Stimulated activated CD4-positive, alpha-beta T cell treated with anti-CD3 and anti-CD28 coated beads, Interleukin-12 subunit alpha, Interleukin-12 subunit beta, amount 100 ng/mL, for 24 hours (primary cell): ENCODE measurements at regions not wholly inside any gene's neighbourhood (a gene's known extent, or its start where the extent isn't known, plus 50 kb on each side); places are given as distances from the start of the nearest gene placed in this dataset.

Source experiments
- DNase-seq, 2 experiments: peaks; one replicate each; pipeline ENCODE4 v3.0.0-alpha.2; 2020; ENCODE audit warnings: low read depth in 2 of 2

- DNase-seq, result no peak
Observed at GRCh38 chr2:8086357-8086756, 595.5 kb upstream of the ID2 start.

- DNase-seq, result no peak
Observed at GRCh38 chr2:8086796-8087479, 594.9 kb upstream of the ID2 start.

GRCh38 chr2:8087480-8087840 is 594.4 kb upstream of the ID2 start:
- no peak for DNase-seq

GRCh38 chr2:8088810-8089209 is 593.0 kb upstream of the ID2 start:
- DNase-seq, result no peak

- DNase-seq, result no peak
Observed at GRCh38 chr2:8089596-8089995, 592.3 kb upstream of the ID2 start.

DNA sequence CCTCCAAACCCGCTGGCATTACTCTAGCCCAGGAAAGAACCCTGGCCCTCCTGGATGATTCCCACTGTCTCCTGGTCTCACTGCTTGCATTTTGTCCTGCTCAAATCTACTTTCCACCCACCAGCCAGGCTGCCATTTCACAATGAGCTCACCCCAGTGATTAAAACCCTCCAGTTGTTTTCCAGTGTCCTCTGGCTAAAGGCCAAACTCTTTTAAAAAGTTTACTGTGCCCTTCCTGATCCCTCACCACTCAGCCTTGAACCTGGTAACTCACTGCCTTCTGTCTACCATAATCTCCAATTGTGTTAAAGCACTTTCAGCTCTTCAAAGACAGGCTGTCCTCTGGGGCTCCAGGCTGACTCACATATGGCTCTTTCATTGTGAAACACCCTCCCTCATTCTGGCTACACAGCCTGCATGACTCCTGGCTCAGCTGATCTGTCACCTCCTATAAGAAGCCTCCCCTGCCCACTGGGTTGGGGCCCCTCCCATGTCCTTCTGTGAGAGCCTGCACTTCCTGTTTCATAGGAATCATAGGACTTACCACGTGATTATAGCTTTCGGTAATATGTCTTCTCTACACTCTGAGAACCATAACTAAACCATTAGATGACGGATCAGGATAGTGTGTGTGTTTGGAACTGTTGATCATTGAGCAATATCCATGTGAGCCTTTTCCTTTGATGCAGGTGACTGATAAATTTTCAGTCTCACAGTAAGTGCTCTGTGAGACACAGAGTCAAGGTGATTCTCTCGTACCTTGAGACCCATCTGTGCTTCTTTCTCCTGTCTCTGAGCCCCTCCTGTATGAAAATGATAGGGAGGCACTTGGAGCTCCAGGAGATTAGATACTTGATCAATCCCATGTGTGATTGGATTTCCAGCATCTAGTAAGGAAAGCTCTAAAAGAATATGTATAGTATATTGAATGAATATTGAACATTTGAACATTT is 590.8 kb upstream of the ID2 start:
- peak; percentile 45 to 49 for DNase-seq

DNA sequence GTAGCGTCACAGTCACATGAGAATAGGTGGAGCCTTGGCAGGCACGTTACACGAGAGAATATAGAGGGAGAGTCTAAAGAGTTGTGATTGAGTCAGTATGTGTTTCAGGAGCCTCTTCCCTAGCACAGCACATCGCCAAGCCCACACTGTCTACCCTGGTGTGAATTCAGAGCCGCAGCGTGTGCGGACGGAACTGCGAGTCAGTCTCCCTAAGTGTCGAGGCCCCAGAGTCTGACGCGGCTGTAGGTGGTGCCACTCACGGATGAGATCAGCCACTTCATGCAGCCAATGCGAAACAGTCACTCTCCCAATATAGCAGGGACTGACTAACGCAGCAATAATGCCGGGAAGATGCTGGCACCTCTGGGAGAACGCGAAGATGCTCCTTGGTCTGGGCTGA is 587.3 kb upstream of the ID2 start:
- no peak for DNase-seq

DNA sequence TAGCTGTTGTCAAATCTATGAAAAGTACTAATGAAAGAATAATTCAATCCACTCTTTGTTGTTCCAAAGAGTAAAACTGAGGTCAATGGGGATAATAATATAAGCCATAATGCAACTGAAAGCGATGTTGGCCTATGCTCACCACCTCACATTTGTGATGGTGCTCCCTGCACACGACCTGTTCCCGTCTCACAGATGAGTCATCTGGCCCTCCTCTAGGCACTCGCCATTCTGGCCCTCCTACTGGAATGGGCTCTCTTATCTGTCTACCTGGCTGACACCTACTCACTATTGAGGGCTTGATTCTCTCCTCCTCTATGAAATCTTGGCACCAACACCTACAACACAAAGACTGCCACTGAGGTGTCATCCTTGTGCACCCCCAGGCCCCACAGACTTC is 585.9 kb upstream of the ID2 start:
- no peak for DNase-seq

- DNase-seq, result no peak
Observed at GRCh38 chr2:8096484-8096883, 585.4 kb upstream of the ID2 start.

DNA sequence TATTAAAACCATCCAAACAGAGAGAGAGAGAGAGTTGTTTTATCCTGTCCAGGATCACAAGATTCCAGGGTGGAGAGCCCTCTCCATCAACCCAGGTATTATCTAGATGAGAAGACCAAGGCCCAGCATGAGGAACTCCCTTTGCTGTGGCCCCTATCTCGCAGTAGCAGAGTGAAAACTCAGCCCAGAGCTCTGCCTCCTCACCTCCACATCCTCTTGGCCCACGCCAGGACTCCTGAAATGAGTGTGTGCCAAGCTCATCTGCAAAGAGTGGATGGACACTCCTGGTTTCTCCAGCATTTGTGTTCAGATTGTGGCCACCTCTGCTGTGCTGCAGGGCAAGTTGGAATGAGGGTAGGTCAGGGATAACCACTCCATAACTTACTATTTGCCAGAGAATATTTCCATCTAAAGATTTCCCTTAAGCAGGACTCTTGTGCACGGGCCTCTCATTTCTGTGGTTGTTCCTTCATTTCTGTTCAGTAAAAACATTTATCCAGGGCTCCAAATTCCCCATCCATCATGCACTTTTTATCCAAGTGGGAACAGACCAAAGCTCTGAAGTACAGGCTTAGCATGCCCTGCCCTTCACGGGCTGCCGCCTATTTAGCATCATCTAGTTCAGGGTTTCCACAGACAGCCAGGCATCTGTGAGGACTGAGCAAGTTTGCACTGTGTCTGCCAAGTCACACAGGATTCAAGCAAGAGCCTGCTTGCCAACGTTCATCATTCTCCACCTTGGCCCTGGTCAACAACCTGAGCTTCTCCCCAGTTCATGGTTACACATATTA is 583.2 kb upstream of the ID2 start:
- DNase-seq, result no peak

DNA sequence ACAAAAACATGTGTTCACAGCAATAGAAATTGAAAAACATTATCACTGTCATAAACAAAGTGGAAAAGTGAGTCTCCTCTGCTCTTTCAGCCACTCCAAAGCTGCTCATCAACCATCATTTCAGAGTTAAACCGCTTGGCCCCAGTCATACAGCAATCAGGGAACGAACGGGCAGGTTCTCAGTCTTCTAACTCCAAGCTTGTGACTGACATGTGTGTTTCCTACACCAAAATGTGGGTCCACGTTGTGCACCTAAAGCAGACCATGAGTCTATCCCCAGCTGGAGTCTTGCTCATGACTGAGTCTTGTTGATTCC is 582.6 kb upstream of the ID2 start:
- no peak for DNase-seq

DNA sequence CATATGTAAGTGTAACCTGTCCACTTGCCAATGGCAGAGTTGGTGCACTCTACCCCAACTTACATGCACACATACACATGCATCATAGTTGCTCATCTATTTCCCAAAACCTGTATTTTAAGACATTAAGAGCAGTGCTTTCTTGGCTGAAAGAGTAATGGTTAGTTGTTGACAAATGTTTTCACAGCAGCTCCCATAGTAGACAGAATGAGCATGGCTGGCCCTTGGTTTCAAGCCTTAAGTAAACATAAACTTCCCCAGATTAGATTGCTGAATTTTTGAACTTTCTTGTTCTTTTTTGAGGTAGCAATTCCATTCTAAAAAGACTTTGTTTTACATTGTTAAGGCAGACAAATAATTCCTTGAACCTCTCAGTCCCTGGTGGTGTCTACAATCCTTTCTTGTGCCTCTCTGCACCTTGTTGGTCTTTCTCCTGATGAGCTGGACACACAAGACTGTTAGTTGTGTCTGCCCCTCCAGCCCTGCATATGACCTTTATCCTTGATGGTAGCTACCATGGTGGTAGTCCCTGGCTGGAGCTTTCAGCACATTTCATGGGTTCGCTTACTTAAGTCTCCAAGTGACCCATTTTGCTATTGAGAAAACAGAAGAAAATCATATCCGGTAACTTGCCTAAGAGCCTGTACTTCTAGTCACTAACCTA is 580.1 kb upstream of the ID2 start:
- DNase-seq, result no peak

DNA sequence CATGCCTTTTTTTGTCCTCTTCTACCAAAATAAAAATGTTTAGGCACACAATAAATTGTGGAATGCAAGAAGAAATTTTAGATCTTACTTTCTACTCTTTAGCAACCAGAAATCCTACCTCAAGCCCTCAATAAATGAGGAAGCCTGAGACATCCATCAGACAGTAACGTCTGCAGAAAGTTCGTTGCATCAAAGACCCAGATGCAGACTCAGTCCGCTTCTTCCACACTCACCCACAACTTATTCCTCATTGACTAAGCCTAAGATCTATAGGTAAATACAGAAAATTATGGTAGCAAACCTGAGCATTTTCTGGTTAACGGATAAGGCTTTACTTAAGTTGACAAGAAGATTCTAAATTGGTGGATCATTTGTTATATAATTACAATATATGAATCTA is 579.4 kb upstream of the ID2 start:
- no peak for DNase-seq

- DNase-seq, result no peak
Observed at GRCh38 chr2:8103085-8103708, 578.7 kb upstream of the ID2 start.

- DNase-seq, result no peak
Observed at GRCh38 chr2:8107150-8107549, 574.7 kb upstream of the ID2 start.

DNA sequence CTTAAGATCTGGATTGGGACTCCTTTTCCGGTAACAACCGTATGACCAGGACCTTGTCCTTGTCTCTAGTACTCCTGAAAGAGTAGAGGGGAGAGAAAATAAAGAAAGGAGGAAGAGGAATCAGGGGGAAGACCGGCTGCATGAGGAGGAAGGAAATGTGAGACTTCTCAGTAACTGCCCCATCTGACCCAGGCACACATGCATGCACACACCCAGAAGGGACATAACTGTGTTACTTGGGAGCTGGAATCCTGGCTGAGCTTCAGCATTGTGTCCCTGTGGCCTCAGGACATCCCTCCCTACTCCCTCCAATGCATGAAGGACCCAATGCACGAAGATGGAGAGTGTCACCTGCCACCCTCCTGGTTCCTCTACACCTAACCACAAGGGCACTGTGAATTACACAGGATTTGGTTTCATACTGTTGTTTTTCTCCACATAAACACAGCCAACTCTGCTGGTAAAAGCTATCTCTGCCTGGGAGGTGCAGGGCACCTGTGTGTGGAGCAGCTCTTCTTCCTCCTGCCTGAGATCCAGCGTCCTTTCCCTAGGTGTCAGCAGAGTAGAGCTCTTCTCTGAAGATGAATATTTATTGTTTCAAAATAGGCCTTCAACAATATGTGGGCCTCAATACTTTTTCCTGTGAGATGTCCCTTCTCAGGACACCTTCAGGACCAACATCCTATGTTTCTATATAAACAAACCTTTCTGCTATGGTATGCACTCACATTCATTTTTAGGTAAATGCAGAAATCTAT is 574.1 kb upstream of the ID2 start:
- DNase-seq, result no peak

DNA sequence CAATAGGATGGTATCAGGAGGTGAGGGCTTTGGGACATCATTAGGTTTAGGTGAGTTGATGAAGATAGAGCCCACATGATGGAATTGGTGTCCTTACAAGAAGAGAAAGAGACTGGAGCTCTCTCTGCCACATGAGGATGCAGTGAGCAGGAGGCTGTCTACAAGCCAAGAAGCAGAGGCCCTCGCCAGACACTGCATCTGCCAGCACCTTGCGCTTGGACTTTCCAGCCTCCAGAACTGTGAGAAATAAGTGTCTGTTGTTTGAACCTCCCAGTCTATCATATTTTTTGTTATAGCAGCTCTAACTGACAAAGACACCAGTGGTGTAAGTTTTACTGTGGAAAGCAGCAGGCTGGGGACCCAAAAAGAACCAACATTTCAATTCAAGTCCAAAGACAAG is 571.1 kb upstream of the ID2 start:
- no peak for DNase-seq

DNA sequence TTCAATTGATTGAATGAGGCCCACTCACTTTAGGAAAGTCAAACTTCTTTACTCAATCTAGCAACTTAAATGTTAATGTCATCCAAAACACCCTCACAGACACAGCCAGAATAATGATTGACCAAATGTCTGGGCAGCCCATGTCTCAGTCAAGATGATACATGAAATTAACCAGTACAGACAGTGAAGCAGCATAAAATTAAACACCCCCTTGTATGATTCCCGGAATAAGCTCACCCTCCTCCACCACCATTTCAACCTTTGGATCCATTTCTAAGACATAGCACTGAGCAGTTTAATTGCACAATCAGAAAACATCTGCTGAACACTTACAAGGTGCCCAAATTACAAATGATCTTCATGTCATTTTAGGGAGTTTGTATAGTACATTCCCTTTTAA is 570.7 kb upstream of the ID2 start:
- no peak for DNase-seq

GRCh38 chr2:8115456-8115855 is 566.4 kb upstream of the ID2 start:
- no peak for DNase-seq

- no peak for DNase-seq
Observed at GRCh38 chr2:8115966-8116365, 565.9 kb upstream of the ID2 start.

GRCh38 chr2:8116661-8117060 is 565.2 kb upstream of the ID2 start:
- no peak for DNase-seq
